GM18502 (cell line): ENCODE measurements at regions not wholly inside any gene's neighbourhood (a gene's known extent, or its start where the extent isn't known, plus 50 kb on each side); places are given as distances from the start of the nearest gene placed in this dataset.

Source experiments
- ATAC-seq: cut with Tn5 transposase; IDR thresholded peaks from one replicate; pipeline ENCODE4 v1.9.1; 2021; ENCODE audit warnings: mild to moderate bottlenecking; ENCODE audit not compliant: unreplicated experiment, poor library complexity

GRCh38 chr19:28185646-28186045 lies 1027.3 kb downstream of the UQCRFS1 start:
- no peak for ATAC-seq

- no peak for ATAC-seq
Measured at GRCh38 chr19:28184997-28185396, 1028.0 kb downstream of the UQCRFS1 start.

GRCh38 chr19:28176193-28176592 lies 1036.8 kb downstream of the UQCRFS1 start:
- no peak for ATAC-seq

- no peak for ATAC-seq
Measured at GRCh38 chr19:28171983-28172382, 1041.0 kb downstream of the UQCRFS1 start.

- ATAC-seq, result no peak
Measured at GRCh38 chr19:28170066-28170465, 1042.9 kb downstream of the UQCRFS1 start.

- ATAC-seq, result no peak
Measured at GRCh38 chr19:28169168-28169887, 1043.6 kb downstream of the UQCRFS1 start.

- no peak for ATAC-seq
Measured at GRCh38 chr19:28168557-28168956, 1044.4 kb downstream of the UQCRFS1 start.

GRCh38 chr19:28166025-28166424 lies 1046.9 kb downstream of the UQCRFS1 start:
- ATAC-seq, result no peak

- no peak for ATAC-seq
Measured at GRCh38 chr19:28164214-28164613, 1048.7 kb downstream of the UQCRFS1 start.

- ATAC-seq, result no peak
Measured at GRCh38 chr19:28159065-28159464, 1053.9 kb downstream of the UQCRFS1 start.

GRCh38 chr19:28155265-28155664 lies 1057.7 kb downstream of the UQCRFS1 start:
- no peak for ATAC-seq

GRCh38 chr19:28154077-28154476 lies 1058.9 kb downstream of the UQCRFS1 start:
- no peak for ATAC-seq

- no peak for ATAC-seq
Measured at GRCh38 chr19:28153123-28153522, 1059.8 kb downstream of the UQCRFS1 start.

- no peak for ATAC-seq
Measured at GRCh38 chr19:28152195-28152594, 1060.8 kb downstream of the UQCRFS1 start.

- ATAC-seq, result no peak
Measured at GRCh38 chr19:28150129-28150528, 1062.8 kb downstream of the UQCRFS1 start.

- ATAC-seq, result no peak
Measured at GRCh38 chr19:28148554-28148953, 1064.4 kb downstream of the UQCRFS1 start.

GRCh38 chr19:28142258-28142657 lies 1070.7 kb downstream of the UQCRFS1 start:
- ATAC-seq, result no peak

GRCh38 chr19:28140201-28140600 lies 1072.8 kb downstream of the UQCRFS1 start:
- ATAC-seq, result no peak

- ATAC-seq, result no peak
Measured at GRCh38 chr19:28137772-28138171, 1075.2 kb downstream of the UQCRFS1 start.

GRCh38 chr19:28136796-28137195 lies 1076.2 kb downstream of the UQCRFS1 start:
- ATAC-seq, result no peak

- no peak for ATAC-seq
Measured at GRCh38 chr19:28135825-28136224, 1077.1 kb downstream of the UQCRFS1 start.

GRCh38 chr19:28134311-28134710 lies 1078.6 kb downstream of the UQCRFS1 start:
- no peak for ATAC-seq
